ENCODE measurements at regions not wholly inside any gene's neighbourhood (a gene's known extent, or its start where the extent isn't known, plus 50 kb on each side); places are given as distances from the start of the nearest gene placed in this dataset.
"Not testable (repeated sequence)": the region's sequence is repeated elsewhere in the genome, so short reads cannot be mapped to it uniquely, and the experiment has no call there.

DNA sequence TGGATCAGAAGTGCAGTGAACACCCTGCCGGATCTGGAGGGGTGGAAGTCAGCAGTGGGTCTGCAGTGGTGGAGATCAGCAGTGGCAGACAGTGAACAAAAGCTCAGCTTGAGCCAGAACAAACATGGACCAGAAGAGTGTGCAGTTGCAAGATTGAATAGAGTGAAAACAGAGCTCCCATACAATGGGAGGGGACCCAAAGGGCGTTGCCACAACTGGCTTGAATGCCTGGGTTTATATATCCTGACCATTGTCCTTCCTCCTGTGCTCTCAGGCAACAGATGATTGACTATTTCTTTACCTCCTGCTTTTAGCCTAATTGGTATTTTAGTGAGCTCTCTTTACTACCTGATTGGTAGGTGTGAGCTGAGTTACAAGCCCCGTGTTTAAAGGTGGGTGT is 522.1 kb downstream of the TMEM135 start:
- intact Hi-C loops (cut with micrococcal nuclease), result not testable (repeated sequence)

DNA sequence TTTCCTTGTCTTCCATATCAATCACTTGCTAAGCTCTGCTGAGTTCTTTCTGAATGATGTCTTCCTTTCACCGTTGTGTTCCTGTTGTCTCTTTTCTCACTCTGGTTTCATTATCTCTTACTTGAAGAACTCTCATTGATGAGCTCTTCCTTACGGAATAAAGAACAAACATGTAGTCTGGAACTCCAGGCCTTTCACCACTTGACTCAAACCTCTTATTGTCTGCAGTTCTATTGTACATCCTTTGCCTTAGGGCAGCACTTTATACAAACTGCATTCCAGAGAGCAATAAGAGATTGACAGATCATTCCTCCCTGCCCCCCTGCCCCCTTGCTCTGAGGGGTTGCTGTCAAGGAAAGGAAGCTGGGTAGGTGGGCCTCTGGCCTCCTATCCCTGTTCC is 517.4 kb downstream of the TMEM135 start:
- intact Hi-C loops (cut with micrococcal nuclease), result no loop called here

DNA sequence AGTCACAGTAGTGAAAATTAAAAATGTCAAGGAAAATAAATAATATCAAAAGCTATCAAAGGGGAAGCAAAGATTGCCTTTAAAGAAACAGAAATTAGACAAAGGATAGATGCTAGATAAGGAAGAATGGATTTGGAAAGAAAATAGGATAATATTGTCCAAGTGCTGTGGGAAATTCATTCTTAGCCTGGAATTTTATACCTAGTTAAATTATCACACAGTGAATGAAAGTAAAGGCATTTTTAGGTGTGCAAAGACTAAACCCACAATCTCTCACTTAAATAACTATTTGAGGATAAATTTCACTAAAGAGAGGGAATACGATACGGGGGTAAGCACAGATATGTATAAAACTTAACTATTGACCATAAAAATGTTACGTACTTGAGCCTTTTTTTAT is 511.1 kb downstream of the TMEM135 start:
- intact Hi-C loops (cut with micrococcal nuclease), result no loop called here

DNA sequence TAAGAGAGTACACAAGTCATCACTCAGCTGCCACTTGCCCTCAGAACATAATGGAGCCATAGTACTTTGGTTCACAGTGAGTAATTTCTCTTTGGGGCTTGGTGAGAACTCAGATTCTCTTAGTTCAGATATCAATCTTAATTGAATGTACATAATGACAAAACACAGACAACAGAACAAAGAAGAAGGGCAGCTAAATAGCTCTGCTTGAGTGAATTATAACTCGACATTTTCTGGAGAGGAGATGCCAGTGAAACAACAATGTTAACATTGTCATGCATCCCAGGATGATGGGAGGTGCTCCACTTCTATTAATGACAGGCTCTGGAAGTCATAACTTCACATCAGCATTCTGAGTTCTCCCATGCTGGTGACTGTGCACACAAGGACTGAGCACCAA is 508.1 kb downstream of the TMEM135 start:
- intact Hi-C loops (cut with micrococcal nuclease), result no loop called here

DNA sequence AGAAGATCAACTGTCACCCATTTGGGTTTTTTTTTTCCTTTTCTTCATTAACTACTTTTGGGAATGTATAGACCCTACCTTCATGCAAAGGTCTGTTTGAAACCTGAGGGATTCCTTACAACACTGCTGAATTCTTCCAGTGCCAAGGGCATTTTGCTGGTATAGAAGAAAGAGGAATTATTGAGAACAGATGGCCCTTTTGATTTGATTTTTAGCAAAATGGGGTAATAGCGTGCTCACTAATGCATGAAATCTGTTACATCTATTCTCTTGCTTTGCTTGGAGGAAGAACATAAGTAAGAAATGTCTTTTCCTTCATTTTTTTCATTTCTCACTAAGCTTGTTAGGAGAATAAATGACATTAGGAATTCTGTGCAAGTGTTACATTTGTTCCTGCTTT is 501.9 kb downstream of the TMEM135 start:
- intact Hi-C loops (cut with micrococcal nuclease), result no loop called here

DNA sequence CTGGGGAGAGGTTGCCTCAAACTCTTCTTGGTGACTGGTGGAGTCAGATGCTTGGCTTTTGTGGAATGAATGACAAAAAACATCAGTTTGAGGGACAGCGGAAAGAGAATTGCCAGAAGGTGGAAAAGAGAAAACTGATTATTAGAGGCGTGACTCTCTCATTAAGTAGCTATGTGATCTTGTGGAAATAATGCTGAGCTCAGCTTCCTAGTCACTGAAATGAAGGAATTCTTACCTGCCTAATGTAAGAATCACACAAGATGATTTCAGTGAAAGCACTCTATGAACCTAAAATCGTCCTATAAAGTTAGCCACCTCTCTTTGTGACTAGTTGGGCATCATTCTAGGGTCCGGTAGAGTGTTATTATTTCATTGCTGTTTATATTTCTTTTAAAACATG is 498.8 kb downstream of the TMEM135 start:
- intact Hi-C loops (cut with micrococcal nuclease), result no loop called here

DNA sequence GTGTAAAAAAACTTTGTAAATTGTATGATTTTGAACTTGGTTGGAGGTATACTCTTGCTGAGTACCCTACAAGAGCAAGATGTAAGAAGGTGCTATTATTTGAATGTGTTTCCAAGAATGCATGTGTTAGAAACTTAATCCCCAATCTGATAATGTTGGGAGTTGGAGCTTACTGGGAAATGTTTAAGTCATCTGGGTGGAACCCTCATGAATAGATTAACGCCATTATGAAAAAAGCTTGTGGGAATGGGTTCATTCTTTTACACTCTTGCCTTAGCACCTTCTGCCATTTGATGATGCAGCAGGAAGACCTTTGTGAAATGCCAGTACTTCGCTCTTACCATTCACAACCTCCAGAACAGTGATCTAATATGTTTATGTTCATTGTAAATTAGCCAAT is 498.3 kb downstream of the TMEM135 start:
- intact Hi-C loops (cut with micrococcal nuclease), result no loop called here

DNA sequence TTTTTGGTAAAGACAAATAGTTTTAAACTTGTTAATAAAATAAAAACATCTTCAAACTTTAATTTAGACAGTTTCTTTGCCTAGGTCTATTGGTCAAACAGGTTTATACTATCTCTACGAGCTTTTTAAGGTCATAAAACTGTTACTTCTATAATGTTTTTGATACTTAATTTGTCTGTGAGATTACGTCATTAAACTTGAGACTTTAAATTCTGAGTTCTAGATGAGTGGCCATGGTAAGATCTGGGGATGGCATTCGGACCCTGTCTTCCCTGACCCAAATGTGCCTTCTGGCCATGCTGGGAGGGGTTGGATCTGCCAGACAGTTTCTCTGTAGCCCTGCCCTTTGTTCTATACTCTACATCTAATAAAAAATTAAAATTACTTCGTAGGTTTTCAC is 497.8 kb downstream of the TMEM135 start:
- intact Hi-C loops (cut with micrococcal nuclease), result no loop called here

DNA sequence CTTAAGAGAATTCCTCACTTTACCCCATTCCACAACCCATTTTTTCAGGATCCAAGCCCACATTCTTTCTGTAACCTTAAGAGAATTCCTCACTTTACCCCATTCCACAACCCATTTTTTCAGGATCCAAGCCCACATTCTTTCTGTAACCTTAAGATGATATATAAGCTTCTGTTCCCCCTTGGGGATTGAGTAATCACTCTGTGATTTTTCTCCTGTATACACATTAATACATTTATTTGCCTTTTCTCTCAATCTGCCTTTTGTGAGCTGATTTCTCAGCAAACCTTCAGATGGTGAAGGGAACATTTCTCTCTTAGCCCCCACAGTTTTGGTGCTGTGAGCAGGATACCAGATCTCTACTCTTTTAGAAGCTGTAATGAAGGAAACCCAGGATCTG is 494.1 kb downstream of the TMEM135 start:
- intact Hi-C loops (cut with micrococcal nuclease), result not testable (repeated sequence)

DNA sequence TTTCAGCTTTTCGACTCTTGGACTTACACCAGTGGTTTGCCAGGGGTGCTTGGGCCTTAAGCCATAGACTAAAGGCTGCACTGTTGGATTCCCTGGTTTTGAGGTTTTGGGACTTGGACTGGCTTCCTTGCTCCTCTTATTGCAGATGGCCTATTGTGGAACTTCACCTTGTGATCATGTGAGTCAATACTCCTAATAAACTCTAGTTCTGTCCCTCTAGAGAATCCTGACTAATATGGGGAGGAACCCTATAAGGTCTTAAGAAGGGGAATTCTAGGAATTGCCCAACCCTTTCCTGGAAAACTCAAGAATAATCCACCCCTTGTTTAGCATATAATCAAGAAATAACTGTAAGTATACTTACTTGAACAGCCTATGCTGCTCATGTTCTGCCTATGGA is 491.8 kb downstream of the TMEM135 start:
- intact Hi-C loops (cut with micrococcal nuclease), result no loop called here

DNA sequence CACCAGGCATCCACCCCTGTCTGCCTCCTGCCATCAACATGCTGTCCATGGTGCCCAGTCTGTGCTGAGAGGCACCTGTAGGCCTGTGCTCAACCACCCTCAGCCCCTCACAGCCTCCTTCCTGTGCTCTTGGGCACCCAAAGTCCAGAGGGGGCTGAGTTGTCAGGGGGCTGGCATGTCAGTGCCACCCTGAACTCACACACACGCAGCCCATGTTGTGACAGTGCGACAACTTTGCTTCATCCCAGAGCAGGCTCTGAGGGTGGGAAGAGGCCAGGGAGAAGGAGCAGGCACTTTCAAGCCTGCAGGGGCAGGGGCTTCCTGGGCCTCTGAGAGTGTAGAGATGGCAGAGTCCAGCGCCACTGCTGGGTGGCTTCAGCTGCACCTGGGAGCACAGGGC is 491.0 kb downstream of the TMEM135 start:
- intact Hi-C loops (cut with micrococcal nuclease), result no loop called here

DNA sequence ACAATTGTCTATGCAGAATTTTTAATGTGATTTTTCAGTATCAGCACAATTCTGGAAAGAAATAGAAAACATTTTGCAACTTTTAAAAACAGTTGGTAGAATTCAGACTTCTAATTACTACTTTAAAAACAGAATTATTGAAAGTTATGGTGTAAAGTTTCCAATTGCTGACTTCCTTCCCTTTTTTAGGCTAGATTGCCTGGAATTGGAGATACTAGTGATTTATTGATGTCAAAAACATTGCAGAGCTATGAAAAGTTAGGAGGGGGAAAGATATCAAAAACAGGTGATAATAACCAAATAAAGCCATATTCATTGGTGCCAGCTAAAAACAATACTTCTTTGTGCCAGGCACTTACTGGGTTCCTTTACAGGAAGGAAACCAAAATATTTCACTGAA is 485.5 kb downstream of the TMEM135 start:
- intact Hi-C loops (cut with micrococcal nuclease), result no loop called here

DNA sequence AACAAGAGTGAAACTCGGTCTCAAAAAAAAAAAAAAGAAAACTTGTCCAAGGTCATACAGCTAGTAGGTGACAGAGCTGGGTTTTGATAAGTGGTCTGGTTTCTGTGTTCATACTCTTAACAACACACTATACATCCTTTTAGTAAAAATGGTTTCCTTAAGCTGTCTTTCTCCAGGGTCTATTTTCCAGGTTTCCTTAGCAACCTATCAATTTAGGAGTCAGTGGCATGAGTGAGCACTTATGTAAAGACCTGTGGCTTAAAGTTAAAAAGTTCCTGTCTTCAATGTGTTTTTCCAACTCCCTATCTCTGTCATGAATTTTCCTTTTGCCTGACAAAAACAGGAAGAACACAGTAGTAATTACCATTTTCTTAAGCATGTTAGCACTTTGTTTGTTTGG is 480.5 kb downstream of the TMEM135 start:
- intact Hi-C loops (cut with micrococcal nuclease), result no loop called here

DNA sequence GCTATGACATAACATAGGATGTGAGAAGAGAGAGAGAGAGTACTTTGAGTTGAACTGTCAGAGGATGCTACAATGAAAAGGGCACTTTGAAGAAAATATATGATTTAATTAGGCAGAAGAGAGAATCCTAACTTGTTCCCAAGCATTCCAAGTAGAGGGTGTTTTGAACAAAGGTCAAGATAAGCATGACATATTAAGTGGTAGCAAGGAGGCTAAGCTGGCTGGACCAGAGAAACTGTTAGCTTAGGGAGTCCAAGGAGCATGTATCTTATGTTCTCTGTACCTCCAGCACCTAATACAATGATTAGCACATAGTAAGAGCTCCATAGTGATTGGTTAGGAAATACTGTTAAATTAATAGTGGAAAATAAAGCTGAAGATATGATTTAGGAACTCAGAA is 479.6 kb downstream of the TMEM135 start:
- intact Hi-C loops (cut with micrococcal nuclease), result no loop called here

DNA sequence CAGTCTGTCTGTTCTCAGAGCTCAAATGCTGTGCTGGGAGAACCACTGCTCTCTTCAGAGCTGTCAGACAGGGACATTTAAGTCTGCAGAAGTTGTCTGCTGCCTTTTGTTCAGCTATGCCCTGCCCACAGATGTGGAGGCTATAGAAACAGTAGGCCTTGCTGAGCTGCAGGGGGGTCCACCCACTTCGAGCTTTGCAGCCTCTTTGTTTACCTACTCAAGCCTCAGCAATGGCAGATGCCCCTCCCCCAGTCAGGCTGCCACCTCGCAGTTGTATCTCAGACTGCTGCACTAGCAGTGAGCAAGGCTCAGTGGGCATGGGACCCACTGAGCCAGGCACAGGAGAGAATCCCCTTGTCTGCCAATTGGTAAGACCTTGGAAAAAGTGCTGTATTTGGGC is 470.0 kb downstream of the TMEM135 start:
- intact Hi-C loops (cut with micrococcal nuclease), result not testable (repeated sequence)

DNA sequence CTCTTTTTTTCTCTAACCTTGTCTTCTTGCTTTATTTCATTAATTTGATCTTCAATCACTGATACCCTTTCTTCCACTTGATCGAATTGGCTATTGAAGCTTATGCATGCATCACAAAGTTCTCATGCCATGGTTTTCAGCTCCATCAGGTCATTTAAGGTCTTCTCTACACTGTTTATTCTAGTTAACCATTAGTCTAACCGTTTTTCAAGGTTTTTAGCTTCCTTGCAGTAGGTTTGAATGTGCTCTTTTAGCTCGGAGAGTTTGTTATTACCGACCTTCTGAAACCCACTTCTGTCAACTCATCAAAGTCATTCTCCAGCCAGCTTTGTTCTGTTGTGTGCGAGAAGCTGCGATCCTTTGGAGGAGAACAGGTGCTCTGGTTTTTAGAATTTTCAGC is 469.2 kb downstream of the TMEM135 start:
- intact Hi-C loops (cut with micrococcal nuclease), result not testable (repeated sequence)

DNA sequence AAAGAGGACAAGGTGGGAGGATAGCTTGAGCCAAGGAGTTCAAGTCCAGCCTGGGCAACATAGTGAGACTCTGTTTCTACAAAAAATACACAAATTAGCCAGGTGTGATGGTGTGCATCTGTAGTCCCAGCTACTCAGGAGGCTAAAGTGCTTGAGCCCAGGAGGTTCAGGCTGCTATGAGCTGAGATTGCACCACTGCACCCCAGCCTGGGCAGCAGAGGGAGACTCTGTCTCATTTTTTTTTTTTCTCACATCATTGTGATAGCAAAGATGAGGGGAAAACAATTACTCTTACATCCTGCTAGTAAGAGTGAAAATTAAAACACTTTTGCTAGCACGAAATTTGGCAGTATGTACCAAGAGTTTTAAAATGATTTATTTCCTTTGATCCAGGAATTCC is 463.7 kb downstream of the TMEM135 start:
- intact Hi-C loops (cut with micrococcal nuclease), result no loop called here

DNA sequence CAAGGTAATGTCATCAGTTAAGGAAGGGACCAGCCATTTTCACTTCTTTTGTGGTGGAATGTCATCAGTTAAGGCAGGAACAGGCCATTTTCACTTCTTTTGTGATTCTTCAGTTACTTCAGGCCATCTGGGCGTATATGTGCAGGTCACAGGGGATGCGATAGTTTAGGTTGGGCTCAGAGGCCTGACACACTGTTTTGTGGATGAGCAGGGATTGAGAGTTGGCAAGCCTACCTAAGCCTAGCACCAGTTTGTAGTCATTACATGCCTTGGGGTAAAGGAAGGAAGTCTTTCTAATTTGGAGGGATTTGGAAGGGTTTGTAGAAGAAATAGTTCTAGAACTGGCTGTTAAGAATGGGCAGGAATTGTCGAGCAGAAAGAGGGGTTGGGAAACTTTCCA is 457.2 kb downstream of the TMEM135 start:
- intact Hi-C loops (cut with micrococcal nuclease), result not testable (repeated sequence)

DNA sequence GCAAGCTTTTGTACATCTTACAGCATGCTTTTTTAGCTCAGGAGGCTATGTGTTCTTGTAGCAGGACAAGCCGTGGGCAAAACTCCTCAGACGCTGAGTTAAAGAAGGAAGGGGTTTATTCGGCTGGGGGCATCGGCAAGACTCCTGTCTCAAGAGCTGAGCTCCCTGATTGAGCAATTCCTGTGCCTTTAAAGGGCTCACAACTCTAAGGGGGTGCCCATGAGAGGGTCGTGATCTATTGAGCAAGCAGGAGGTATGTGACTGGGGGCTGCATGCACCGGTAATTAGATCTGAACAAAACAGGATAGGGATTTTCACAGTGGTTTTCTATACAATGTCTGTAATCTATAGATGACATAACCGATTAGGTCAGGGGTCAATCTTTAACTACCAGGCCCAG is 456.3 kb downstream of the TMEM135 start:
- intact Hi-C loops (cut with micrococcal nuclease), result not testable (repeated sequence)

DNA sequence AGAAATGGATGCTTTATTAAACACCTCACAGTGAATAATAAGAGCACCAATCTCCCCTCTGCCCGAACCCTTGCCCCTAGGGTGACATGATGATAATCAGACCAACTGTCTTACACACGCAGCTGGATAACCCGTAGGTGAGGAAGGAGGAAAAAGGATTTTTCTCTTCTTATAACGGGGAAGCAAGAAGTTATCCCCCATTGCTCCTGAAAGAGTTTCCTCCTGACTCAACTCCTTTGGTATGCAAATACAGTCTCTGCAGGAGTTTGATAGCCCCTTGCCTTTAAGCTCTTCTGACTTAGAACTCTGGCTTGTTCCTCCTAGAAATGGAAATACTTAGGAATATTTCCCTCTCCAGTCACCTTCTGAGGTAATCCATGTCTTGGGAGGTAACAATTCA is 455.8 kb downstream of the TMEM135 start:
- intact Hi-C loops (cut with micrococcal nuclease), result no loop called here

DNA sequence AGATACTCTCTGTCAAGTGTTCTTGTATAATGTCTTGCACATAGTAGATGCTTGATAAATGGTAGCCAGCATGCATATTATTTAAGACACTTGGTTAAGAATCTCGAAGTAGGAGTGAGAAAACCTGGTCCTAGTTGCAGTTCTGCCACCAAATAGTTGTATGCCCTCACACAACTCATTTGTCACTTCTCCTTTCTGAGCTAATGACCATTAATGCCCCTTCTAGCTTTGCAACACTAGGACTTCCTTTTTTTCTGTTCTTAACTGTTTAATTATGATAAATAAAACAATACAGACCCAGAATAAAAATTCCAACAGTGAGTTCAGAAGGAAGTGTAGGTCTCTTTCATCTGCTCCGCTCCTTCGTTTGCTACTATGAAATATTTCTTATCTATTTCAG is 453.6 kb downstream of the TMEM135 start:
- intact Hi-C loops (cut with micrococcal nuclease), result no loop called here

DNA sequence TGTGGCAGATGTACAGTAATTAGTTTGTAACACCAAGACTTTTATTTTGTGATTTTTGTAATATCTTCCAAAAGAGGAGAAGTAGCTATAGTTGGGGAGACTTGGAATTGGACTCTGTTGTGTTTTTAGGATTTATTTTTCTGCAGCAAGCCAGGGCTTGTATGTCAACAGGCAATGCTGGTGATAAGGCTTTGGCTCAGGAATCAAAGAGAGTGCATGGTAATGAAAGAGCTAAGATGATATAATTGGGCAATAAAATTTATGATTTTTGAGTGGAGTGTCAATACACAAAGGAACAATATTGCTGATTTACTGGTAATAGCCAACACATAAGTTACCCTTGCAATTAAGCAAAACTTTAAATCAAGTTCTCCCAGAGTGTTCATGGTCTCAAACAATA is 452.9 kb downstream of the TMEM135 start:
- intact Hi-C loops (cut with micrococcal nuclease), result no loop called here

DNA sequence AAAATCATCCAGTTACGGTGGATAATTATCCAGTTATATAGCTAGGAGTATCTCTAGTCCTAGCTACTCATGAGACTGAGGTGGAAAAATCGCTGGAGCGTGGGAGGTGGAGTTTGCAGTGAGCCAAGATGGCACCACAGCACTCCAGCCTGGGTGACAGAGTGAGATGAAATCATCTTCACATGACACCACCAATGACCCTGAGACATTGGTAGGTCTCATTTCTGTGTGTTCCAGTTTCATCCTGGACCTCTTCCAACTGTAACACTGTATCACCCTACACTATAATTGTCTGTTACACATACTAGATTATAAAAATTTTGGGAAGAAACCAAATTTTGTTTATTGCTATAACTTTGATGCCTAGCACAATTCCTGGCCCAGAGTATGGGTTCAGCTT is 446.8 kb downstream of the TMEM135 start:
- intact Hi-C loops (cut with micrococcal nuclease), result no loop called here

DNA sequence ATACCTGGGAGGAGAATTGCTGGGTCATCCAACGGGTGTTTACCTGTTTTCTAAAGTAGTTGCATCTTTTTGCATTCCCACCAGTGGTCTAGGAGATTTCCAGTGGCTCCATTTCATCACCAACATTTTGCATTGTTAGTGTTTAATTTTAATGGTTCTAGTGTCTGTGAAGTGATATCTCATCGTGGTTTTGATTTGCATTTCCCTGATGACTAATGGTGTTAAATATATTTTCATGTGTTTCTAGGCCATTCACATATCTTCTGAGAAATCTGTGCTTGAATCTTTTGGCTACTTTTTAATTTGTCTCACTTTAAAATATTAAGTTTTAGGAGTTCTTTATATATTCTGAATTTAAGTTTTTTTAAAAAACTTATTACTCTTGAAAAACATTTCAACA is 439.6 kb downstream of the TMEM135 start:
- intact Hi-C loops (cut with micrococcal nuclease), result no loop called here

DNA sequence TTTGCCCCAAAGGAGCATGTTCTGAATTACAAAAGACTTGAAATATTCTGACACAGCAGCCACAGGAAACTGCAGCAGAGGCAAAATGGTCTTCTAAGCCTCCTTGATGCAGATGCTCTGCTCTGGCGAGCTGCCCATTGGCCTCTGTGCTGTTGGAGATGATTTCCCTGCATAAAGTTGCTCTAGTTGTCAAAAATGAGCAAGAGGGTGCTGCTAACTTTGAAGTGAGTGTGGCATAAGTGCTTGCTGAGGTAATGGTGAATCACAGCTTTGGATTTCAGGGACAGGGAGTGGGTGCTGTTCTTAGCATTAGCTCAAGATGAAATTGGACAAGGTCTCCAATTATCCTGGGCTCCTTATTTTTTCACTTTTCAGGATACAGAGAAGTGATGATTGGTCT is 435.4 kb downstream of the TMEM135 start:
- intact Hi-C loops (cut with micrococcal nuclease), result no loop called here
